GM21737 (cell line): ENCODE measurements at regions not wholly inside any gene's neighbourhood (a gene's known extent, or its start where the extent isn't known, plus 50 kb on each side); places are given as distances from the start of the nearest gene placed in this dataset.

Source experiments
- ATAC-seq: cut with Tn5 transposase; IDR thresholded peaks from one replicate; pipeline ENCODE4 v1.9.1; 2021; ENCODE audit warnings: mild to moderate bottlenecking, moderate library complexity; ENCODE audit not compliant: unreplicated experiment

GRCh38 chr13:72127031-72127430 is 260.0 kb upstream of the DACH1 start:
- ATAC-seq: no peak

GRCh38 chr13:72126424-72126823 is 259.4 kb upstream of the DACH1 start:
- ATAC-seq: no peak

GRCh38 chr13:72125561-72125960 is 258.6 kb upstream of the DACH1 start:
- ATAC-seq: no peak

GRCh38 chr13:72122661-72123255 is 255.8 kb upstream of the DACH1 start:
- no peak for ATAC-seq

- no peak for ATAC-seq
Measured at GRCh38 chr13:72121466-72121865, 254.5 kb upstream of the DACH1 start.

GRCh38 chr13:72120632-72121031 is 253.6 kb upstream of the DACH1 start:
- no peak for ATAC-seq

- ATAC-seq: no peak
Measured at GRCh38 chr13:72113931-72114330, 246.9 kb upstream of the DACH1 start.

GRCh38 chr13:72113076-72113475 is 246.1 kb upstream of the DACH1 start:
- ATAC-seq: no peak

GRCh38 chr13:72112216-72112615 is 245.2 kb upstream of the DACH1 start:
- ATAC-seq: no peak

- ATAC-seq: no peak
Measured at GRCh38 chr13:72109863-72110262, 242.9 kb upstream of the DACH1 start.

- no peak for ATAC-seq
Measured at GRCh38 chr13:72104656-72105180, 237.7 kb upstream of the DACH1 start.

- ATAC-seq: no peak
Measured at GRCh38 chr13:72101768-72102400, 234.9 kb upstream of the DACH1 start.

GRCh38 chr13:72100339-72100738 is 233.3 kb upstream of the DACH1 start:
- no peak for ATAC-seq

GRCh38 chr13:72097568-72097967 is 230.6 kb upstream of the DACH1 start:
- no peak for ATAC-seq

- no peak for ATAC-seq
Measured at GRCh38 chr13:72093262-72093661, 226.3 kb upstream of the DACH1 start.

GRCh38 chr13:72074663-72075062 is 207.7 kb upstream of the DACH1 start:
- ATAC-seq: no peak

- ATAC-seq: no peak
Measured at GRCh38 chr13:72072261-72072660, 205.3 kb upstream of the DACH1 start.

- no peak for ATAC-seq
Measured at GRCh38 chr13:72071713-72072112, 204.7 kb upstream of the DACH1 start.

GRCh38 chr13:72062566-72062965 is 195.6 kb upstream of the DACH1 start:
- no peak for ATAC-seq

- ATAC-seq: no peak
Measured at GRCh38 chr13:72061613-72062012, 194.6 kb upstream of the DACH1 start.

- ATAC-seq: no peak
Measured at GRCh38 chr13:72050251-72050650, 183.2 kb upstream of the DACH1 start.

- ATAC-seq: no peak
Measured at GRCh38 chr13:72043366-72043765, 176.4 kb upstream of the DACH1 start.

- no peak for ATAC-seq
Measured at GRCh38 chr13:72041165-72041564, 174.2 kb upstream of the DACH1 start.
